T47D (cell line): ENCODE measurements at regions not wholly inside any gene's neighbourhood (a gene's known extent, or its start where the extent isn't known, plus 50 kb on each side); places are given as distances from the start of the nearest gene placed in this dataset.
A peak's percentile ranks its signal among the peaks of the same experiment; 100 is the strongest.

Experiments
- DNase-seq, 2 experiments: peaks; one replicate each; pipeline versions ENCODE4 v3.0.0 to v3.0.0-alpha.2; 2011 to 2012; ENCODE audit warnings: low read depth in 1 of 2, low spot score in 1 of 2
- JUND ChIP-seq: IDR thresholded peaks from 2 replicates; pipeline ENCODE4 v1.6.1; 2012; ENCODE audit warnings: low read depth
- in situ Hi-C: cut with HindIII; loops from 2 replicates; pipeline ENCODE4 v1.10.0; 2016; ENCODE audit warnings: low sequenced_read_pairs, low pct_unique_long_range_greater_than_20kb

DNA sequence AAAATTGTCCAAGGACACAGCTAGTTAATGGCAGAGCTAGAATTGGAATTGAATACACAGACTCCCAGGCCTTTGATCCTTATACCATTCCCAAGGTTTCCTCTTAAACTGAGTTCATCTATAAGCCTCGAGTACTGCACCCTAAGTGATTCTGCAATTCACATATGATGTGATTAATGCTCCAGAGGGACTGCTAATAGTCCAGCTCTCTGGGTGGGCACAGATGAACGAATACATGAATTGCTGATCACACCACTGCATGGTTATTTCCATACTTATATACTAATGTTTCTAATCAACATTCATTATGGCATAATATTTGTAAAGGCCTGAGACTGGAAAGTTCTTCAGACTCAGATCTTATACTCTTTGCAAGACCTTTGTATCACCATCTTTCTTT is 101.8 kb downstream of the NUFIP1 start:
- DNase-seq = no peak
- no peak for TF ChIP-seq JUND
- in situ Hi-C loops = no loop called here

DNA sequence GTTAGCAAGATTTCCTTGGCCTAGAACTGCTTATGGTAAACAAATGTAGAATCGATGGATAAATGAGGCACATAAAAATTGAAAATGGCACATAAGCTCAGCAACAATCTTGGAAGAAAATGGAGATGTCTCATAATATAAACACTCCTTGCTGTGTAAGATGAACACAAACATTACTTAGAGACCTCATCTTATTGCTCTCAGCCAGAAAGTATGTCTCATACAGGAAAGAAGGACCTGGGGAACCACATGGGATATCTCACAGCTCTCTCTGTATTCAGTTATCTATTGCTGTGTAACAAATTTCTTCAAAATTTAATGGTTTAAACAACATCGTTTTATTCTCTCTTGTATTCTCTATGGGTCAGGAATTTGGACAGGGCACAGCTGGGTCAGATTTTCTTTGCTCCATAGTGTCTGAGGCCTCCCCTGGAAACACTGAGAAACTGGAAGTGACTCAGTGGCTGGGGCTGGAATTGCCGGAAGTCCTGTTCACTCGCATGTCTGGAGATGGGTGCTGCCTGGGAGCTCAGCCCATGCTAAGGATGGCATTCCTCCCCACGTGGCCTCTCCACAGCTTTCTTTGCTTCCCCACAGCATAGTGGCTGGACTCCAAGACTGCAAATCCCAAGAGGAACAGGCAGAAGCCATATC is 105.1 kb downstream of the NUFIP1 start:
- DNase-seq = no peak
- in situ Hi-C loops = no loop called here
- no peak for TF ChIP-seq JUND

DNA sequence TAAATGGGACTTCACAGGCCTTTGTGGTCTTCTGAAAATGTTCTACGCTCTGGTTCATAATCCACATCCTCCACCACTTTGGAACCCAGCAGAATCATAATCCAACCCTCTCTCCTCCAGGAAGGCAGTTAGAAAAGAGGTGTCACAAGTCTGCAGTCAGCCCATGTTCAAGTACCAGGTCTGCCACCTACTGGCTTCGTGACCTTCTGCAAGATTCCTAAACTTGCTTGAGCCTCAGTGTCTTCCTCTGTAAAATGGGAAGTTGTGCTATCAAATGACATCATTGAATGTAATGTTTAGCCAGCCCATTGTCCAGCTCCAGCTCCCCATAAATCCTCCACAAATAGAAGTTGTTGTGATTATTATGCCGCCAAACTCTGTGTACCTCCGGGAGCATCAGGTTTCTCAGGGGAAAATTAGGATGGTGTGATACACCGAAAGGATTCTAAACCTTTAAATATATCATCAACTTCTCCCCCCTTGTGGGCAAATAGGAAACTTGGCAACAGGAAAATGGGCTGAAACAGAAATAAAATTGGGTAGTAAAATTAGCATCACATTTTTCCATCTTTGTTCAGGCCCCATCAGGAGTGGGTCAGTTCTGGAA is 109.7 kb downstream of the NUFIP1 start:
- DNase-seq = peak in 1 of 2 experiments; percentile 55
- no peak for TF ChIP-seq JUND
- in situ Hi-C loops = no loop called here

DNA sequence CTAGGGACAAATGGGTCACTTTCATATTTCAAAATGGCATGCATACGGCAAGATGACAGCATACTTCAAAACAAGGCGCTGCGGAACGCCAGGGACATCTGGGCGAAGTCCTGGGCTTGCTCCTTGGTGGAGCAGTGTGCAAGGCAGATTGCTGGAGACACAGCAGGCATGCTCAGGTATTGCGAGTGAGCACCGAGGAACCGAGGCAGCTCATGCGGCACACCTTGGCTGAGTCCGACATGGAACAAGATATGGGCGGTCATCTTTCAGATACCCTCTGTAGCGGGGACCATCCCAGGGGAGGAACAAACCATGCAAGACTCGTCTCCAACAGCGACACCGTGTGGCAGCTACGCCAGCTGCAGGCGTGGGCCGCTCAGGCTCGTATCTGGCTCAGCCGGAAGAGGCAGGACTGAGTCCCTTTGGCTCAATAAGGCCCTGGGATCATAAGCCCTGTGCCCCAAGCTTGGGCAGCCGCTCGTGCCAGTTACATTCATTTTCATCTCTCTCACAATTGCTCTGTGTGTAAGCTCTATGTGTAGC is 112.4 kb downstream of the NUFIP1 start:
- DNase-seq = no peak
- TF ChIP-seq JUND = no peak
- in situ Hi-C loops = no loop called here

DNA sequence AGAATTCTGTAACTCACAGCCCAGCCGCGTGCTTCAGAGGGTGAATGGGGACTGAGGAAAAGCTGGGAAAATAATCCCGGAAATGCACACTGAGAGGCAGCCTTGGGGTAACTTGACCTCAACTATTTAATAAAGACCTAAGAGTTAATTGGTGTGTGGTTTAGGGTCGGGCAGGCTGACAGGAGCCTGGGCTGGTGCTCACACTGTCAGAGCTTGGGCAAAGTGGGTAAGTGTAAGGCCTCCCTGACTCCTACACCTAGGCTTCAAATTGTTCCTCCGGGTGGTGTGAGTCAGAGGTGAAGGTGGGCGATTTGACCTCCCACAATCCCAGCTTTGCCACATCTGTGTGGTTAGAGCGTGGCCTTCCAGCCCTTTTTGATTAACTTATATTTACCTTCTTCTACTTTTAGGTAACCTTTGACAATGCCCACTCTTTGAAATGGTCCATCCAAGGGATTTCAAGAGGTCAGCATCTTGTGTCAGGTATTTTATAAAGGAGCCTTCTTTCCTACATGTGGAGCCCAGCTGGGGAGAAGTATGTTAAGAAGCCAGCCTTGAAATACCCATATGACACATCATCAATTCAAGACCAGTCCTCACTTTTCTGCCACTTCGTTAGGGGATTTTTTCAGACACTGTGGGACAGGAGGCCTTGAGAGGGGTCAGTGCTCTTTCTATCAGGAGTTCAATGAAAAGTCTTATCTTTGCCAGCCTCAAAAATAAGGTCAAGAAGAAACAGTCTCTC is 114.2 kb downstream of the NUFIP1 start:
- TF ChIP-seq JUND = no peak
- in situ Hi-C loops = no loop called here
- DNase-seq = no peak

DNA sequence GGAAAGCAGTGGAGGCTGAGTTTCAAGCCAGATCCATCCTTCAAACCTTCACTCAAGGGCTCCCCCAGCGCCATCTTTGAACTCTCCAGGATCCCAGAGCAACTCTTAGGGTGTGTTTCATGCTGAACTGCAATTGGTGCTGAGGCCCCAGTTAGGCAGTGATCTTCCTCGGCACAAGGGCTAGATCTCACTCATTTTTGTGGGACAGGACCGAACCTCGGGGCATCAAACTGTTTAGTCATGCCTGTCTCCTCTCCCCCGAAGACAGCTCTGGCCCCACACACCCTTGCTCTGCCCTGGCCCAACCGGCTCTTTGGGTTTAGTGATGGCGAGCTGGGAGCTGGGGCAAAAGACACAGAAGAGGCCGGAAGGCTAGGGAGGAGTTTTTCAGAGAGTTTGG is 115.1 kb downstream of the NUFIP1 start:
- TF ChIP-seq JUND = no peak
- no peak for DNase-seq
- in situ Hi-C loops = no loop called here

DNA sequence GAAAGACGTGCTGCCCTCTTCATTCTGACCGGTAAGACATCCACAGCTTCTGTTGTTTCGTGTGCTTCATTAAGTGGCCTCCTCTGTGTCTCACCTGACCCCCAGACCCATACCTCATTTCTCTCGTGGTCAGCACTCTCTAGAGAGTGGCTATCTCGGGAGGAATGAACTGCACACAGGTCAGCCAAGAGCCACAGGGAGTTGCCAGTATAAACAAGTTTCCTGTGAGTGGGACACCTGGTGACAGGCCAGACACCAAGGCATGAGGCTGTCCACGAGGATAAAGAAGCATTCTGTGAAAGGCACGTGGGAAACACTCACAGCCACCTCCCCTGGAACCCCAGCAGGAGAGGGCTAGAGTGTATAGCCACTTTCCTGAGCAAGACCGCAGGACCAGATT is 115.8 kb downstream of the NUFIP1 start:
- DNase-seq = no peak
- in situ Hi-C loops = no loop called here
- no peak for TF ChIP-seq JUND

DNA sequence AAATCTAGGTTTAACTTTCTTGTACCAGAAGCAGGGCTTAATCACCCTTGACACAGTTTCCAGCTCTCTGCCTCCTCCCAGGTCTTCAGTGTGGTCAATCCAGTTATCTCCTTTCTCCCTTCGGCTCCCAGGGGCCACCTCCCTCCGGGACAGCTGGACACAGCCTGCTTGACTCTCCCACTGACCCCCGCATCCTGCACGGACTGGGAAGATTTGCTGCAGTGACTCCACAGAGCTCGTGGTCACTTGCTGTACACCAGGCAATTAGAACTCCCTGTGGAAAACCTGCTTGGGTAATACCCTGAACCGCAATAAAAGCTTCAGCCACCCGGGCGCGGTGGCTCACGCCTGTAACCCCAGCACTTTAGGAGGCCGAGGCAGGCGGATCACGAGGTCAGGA is 116.5 kb downstream of the NUFIP1 start:
- in situ Hi-C loops = no loop called here
- DNase-seq = no peak
- TF ChIP-seq JUND = no peak

DNA sequence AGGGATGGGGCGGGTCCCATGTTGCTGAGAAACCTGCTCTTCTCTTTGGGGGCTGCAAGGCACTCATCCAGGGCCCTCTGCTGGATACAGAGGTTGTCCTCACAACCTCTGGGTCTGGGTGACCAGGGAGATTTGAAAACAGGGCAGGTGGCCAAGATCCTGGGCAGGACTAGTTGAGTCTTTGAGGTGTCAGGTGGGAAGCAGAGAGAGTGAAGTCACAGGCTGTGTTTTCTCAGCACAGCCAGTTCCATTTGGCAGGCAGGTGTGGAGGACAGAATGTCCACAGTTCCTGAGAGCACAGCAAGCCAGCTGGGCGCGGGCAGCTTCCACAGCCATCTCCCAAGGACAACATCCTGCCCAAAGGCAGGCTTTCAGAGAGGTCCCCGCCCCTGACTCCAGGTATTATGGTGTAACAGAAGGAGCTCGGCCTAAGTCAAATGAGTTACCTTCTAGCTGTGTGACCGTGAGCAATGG is 118.8 kb downstream of the NUFIP1 start:
- DNase-seq = peak in 1 of 2 experiments; percentile 12
- no peak for TF ChIP-seq JUND
- in situ Hi-C loops = no loop called here

DNA sequence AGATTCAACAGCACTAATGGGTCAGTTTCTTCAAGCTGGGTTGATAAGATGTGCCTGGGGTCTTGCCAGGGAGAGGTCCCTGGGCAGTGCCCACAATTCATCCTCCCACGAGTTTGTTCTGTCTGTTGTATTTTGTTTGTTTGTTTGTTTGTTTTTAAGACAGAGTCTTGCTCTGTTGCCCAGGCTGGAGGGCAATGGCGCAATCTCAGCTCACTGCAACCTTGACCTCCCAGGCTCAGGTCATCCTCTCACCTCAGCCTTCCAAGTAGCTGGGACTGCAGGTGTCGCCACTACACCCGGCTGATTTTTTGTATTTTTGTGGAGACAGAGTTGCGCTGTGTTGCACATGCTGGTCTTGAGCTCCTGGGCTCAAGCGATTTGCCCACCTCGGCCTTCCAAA is 120.1 kb downstream of the NUFIP1 start:
- DNase-seq = no peak
- TF ChIP-seq JUND = no peak
- in situ Hi-C loops = no loop called here

DNA sequence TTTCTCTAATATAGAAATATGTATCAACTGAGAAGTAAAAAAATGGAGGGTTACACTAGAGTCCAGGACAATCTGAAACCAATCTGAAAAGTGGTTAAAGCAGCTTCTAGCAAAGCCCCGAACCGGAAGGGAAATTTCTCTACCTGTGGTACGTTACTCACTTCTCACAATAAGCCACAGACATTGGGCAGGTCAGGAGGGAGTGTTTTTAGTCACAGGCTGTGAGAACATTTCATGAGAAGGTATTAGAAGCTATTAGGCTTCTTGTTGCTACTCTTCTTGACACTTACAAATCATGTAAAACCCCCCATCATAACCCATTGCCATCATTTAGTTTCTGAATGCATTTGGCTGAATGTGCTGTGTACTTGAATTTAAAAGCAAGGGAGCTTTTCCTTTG is 120.9 kb downstream of the NUFIP1 start:
- in situ Hi-C loops = no loop called here
- no peak for TF ChIP-seq JUND
- no peak for DNase-seq

DNA sequence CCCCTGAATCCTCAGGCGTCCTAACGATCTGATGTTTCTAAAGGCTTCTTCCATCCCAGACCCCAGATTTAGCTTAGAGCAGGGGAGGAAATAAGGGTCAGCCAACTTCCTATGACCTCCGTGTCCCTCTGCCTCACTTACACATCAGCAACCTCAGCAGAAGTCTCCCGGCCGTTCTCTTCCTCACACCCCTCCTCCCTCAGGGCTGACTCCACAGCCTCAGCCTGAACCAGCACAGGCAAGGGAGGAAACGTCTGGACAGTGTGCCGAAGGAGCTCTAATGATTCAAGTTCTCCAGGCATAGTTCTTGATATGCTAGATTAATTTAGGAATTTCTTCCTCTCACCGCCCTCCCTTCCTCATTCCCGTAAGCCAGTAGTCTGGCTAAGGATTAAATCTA is 121.4 kb downstream of the NUFIP1 start:
- no peak for TF ChIP-seq JUND
- no peak for DNase-seq
- in situ Hi-C loops = no loop called here

DNA sequence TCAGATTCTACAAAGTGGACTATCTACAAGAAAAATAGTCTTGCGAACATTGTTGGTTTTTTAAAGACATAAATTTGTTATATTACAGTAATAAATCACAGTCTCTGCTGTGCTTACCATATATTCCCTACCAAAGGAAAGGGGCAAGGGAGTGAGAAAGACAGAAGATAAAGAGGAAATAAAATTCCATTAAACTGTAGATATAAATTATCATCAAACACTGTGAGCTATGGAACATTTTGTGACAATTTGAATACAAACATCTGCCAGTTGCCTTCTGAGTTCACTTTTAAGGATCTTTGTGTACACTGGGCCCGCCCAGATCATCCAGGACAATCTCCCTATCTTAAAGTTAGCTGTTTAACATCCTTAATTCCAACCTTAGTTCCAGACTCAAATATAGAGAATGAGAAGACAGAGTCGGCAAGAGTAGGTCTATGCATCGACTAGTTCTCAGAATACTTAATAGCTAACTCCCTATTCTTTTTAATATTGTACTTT is 122.8 kb downstream of the NUFIP1 start:
- in situ Hi-C loops = no loop called here
- no peak for TF ChIP-seq JUND
- no peak for DNase-seq
